ENCODE measurements at regions not wholly inside any gene's neighbourhood (a gene's known extent, or its start where the extent isn't known, plus 50 kb on each side); places are given as distances from the start of the nearest gene placed in this dataset.
"Not testable (repeated sequence)": the region's sequence is repeated elsewhere in the genome, so short reads cannot be mapped to it uniquely, and the experiment has no call there.

DNA sequence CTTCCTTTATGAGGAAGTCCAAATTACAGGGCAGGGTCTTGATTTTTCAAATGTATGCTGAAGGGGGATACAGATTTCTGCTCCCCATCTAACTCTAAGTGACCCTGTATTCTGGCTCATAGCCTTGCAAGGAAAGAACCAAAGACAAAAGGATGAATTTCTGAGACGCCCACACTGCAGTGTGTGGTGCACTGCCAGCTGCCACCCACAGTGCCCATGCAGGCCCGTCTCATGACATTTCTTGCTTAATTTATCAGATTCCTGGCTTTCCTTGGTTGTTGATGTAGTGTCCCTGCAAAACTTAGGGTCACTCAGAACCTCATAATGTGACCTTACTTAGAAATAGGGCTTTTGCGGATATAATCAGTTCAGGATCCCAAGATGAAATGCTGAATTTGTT lies 68.0 kb downstream of the CBLN4 start:
- H3K9me3 Mint-ChIP-seq: peaks cover 85% of the 10 kb centered on the region
- DNase-seq (ENCODE audit: low spot score in 2 of 2, unreplicated experiment in 2 of 2): no peak
- H3K27me3 Mint-ChIP-seq (ENCODE audit: low read depth): no peaks in the 10 kb centered on the region
- no peak overlapping the region for H3K4me3 Mint-ChIP-seq
- H3K27ac Mint-ChIP-seq: no peak overlapping the region
- no peaks in the 10 kb centered on the region for H3K4me1 Mint-ChIP-seq
- TF ChIP-seq, protein P1, sequence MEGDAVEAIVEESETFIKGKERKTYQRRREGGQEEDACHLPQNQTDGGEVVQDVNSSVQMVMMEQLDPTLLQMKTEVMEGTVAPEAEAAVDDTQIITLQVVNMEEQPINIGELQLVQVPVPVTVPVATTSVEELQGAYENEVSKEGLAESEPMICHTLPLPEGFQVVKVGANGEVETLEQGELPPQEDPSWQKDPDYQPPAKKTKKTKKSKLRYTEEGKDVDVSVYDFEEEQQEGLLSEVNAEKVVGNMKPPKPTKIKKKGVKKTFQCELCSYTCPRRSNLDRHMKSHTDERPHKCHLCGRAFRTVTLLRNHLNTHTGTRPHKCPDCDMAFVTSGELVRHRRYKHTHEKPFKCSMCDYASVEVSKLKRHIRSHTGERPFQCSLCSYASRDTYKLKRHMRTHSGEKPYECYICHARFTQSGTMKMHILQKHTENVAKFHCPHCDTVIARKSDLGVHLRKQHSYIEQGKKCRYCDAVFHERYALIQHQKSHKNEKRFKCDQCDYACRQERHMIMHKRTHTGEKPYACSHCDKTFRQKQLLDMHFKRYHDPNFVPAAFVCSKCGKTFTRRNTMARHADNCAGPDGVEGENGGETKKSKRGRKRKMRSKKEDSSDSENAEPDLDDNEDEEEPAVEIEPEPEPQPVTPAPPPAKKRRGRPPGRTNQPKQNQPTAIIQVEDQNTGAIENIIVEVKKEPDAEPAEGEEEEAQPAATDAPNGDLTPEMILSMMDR (IDR thresholded peaks at IDR 0.05; ENCODE audit: unreplicated experiment): no peak
- peaks cover 2% of the 10 kb centered on the region for H3K36me3 Mint-ChIP-seq

DNA sequence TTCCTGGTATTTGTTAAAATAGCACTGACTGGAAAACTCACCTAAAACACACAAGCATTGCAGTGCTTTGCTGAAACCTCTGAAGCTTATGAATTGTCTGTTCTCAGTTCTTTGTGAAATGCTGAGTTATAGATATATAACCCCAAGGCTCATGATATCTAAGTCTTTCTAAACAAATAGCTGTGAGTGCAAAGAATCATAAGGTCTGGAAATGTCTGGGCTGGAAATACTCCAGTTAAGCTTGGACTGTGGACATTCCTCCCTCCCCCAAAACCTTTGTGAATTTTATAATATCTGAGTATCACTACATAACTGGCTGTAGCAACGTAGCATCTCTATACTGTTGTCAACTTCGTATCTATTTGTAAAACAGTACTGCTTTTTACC lies 69.1 kb downstream of the CBLN4 start:
- no peak for DNase-seq (ENCODE audit: low spot score in 2 of 2, unreplicated experiment in 2 of 2)
- no peak overlapping the region for H3K4me3 Mint-ChIP-seq
- peaks cover 85% of the 10 kb centered on the region for H3K9me3 Mint-ChIP-seq
- H3K27ac Mint-ChIP-seq: no peak overlapping the region
- no peaks in the 10 kb centered on the region for H3K4me1 Mint-ChIP-seq
- no peaks in the 10 kb centered on the region for H3K27me3 Mint-ChIP-seq (ENCODE audit: low read depth)
- H3K36me3 Mint-ChIP-seq: peaks cover 2% of the 10 kb centered on the region
- TF ChIP-seq, protein P1 (IDR thresholded peaks at IDR 0.05; ENCODE audit: unreplicated experiment): no peak

DNA sequence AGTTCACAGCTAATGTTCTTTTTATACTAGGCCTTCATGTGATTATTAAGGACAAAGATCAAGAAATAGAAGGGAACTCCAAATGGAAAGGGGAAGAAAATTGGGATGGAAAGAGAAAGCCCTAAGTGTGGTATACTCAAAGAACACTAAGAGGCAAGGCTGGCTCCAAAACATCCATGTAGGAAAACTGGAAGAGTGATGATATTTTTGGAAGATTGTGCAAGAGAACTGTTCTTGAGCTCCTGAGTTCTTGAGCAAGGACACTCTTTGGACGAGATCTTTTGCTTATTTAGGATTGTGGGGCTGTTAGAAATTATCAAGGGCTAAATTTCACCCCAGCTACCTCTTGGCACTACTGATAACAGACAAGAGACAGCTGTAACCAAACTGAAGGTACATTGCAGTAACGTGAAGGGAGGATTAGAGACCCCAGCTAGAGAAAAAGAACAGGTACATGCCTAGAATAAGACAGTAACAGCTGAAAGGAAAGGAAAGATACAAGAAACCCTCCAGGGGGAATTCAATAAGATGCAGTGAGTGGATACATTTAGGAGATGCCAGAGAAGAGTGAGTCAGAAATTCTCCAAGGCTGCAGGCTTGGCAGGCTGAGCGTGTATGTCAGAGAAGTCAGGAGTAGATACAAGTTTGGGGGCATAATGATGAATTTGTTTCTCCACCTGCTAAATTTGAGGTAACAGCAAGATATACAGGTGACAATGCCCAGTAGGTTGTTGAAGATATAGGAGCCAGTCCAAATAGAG lies 69.7 kb downstream of the CBLN4 start:
- TF ChIP-seq, protein P1 (IDR thresholded peaks at IDR 0.05; ENCODE audit: unreplicated experiment): no peak
- Mint-ChIP-seq H3K4me1 (no peaks in the 10 kb centered on the region), H3K27ac (no peak overlapping the region), H3K9me3 (peaks cover 82% of the 10 kb centered on the region), H3K27me3 (ENCODE audit: low read depth) (no peaks in the 10 kb centered on the region), H3K4me3 (no peak overlapping the region), H3K36me3 (peaks cover 2% of the 10 kb centered on the region)
- DNase-seq (ENCODE audit: low spot score in 2 of 2, unreplicated experiment in 2 of 2): no peak

DNA sequence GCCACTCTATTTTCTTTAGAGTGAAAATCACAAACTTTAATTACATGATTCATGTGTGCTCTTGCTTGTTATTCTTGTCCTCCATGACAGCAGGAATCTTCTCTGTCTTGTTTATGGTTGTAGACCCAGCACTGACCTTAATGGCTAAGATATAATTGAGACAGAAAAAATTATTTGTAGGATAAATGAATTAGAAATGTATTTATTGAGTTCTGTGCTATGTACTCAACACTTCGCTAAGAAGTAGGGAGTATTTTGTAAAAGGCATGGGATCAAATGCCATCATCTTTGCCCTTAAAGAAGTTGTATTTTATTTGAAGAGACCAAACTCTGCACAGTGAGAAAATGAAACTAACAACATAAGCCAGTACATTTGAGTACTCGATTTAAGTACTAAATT lies 71.2 kb downstream of the CBLN4 start:
- peaks cover 2% of the 10 kb centered on the region for H3K36me3 Mint-ChIP-seq
- TF ChIP-seq, protein P1 (IDR thresholded peaks at IDR 0.05; ENCODE audit: unreplicated experiment): no peak
- H3K4me3 Mint-ChIP-seq: no peak overlapping the region
- no peak overlapping the region for H3K27ac Mint-ChIP-seq
- peaks cover 82% of the 10 kb centered on the region for H3K9me3 Mint-ChIP-seq
- H3K27me3 Mint-ChIP-seq (ENCODE audit: low read depth): no peaks in the 10 kb centered on the region
- no peaks in the 10 kb centered on the region for H3K4me1 Mint-ChIP-seq
- DNase-seq (ENCODE audit: low spot score in 2 of 2, unreplicated experiment in 2 of 2): no peak

DNA sequence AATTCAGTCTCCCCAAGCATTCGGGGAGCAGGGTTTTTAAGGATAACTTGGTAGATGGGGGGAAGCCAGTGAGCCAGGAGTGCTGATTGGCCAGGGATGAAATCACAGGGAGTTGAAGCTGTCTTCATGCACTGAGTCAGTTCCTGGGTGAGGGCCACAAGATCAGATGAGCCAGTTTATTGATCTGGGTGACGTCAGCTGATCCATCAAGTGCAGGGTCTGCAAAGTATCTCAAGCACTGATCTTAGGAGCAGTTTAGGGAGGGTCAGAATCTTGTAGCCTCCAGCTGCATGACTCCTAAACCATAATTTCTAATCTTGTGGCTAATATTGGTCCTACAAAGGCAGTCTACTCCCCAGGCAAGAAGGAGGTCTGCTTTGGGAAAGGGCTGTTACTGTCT lies 74.4 kb downstream of the CBLN4 start:
- H3K4me1 Mint-ChIP-seq; H3K27ac Mint-ChIP-seq; DNase-seq (ENCODE audit: low spot score in 2 of 2, unreplicated experiment in 2 of 2); H3K27me3 Mint-ChIP-seq (ENCODE audit: low read depth); H3K4me3 Mint-ChIP-seq; H3K36me3 Mint-ChIP-seq: not testable (repeated sequence)
- peaks cover 90% of the 10 kb centered on the region for H3K9me3 Mint-ChIP-seq

DNA sequence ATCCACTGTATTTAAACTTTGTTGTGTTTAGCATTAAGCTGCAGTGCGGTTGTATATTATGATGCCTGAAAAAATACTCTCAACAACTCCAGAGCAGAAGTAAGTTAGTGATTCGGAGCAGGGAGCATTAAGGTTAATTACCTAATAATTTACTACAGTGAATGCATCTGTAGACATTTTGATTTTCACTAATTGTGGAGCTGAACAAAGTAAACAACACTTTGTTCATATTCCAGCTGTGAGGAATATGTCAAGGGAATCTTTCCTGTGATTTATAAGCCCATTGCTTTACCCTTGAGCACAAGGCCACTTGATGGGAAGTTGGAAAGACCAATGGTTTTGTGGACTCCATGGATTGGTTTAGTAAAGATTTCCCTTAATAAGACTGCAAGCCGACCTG lies 77.1 kb downstream of the CBLN4 start:
- H3K36me3 Mint-ChIP-seq: peaks cover 2% of the 10 kb centered on the region

More for the DNA sequence above, 77.1 kb downstream of the CBLN4 start:
- TF ChIP-seq, protein P1 (IDR thresholded peaks at IDR 0.05; ENCODE audit: unreplicated experiment): no peak
- no peak overlapping the region for H3K27ac Mint-ChIP-seq
- no peaks in the 10 kb centered on the region for H3K4me1 Mint-ChIP-seq
- H3K9me3 Mint-ChIP-seq: peaks cover 84% of the 10 kb centered on the region
- H3K4me3 Mint-ChIP-seq: no peak overlapping the region
- H3K27me3 Mint-ChIP-seq (ENCODE audit: low read depth): no peaks in the 10 kb centered on the region
- no peak for DNase-seq (ENCODE audit: low spot score in 2 of 2, unreplicated experiment in 2 of 2)

Data from mesothelial cell of epicardium (in vitro differentiated cells).